ENCODE measurements at regions not wholly inside any gene's neighbourhood (a gene's known extent, or its start where the extent isn't known, plus 50 kb on each side); places are given as distances from the start of the nearest gene placed in this dataset.
"Not testable (repeated sequence)": the region's sequence is repeated elsewhere in the genome, so short reads cannot be mapped to it uniquely, and the experiment has no call there.

GRCh38 chr1:19559641-19560040 lies 74.3 kb upstream of the CAPZB start:
- DNase-seq (ENCODE audit: low read depth): peak; percentile 61
- no peaks in the 10 kb centered on the region for H3K27me3 ChIP-seq (ENCODE audit: control insufficient read depth, insufficient read depth, low read length)
- TF ChIP-seq CTCF (IDR thresholded peaks at IDR 0.05; ENCODE audit: insufficient read depth, low read length, severe bottlenecking): no peak
- no peak for FAIRE-seq
- H3K4me3 ChIP-seq (ENCODE audit: low read depth, low read length): no peak overlapping the region
- H3K36me3 ChIP-seq (ENCODE audit: control insufficient read depth, insufficient read depth, low read length): no peaks in the 10 kb centered on the region

GRCh38 chr1:19557609-19558051 lies 72.3 kb upstream of the CAPZB start:
- no peak for TF ChIP-seq CTCF (IDR thresholded peaks at IDR 0.05; ENCODE audit: insufficient read depth, low read length, severe bottlenecking)
- H3K4me3 ChIP-seq (ENCODE audit: low read depth, low read length): no peak overlapping the region
- no peaks in the 10 kb centered on the region for H3K27me3 ChIP-seq (ENCODE audit: control insufficient read depth, insufficient read depth, low read length)
- no peaks in the 10 kb centered on the region for H3K36me3 ChIP-seq (ENCODE audit: control insufficient read depth, insufficient read depth, low read length)
- FAIRE-seq (no peak), DNase-seq (ENCODE audit: low read depth) (peak; percentile 25)

- FAIRE-seq (no peak), DNase-seq (ENCODE audit: low read depth) (no peak)
- H3K36me3 ChIP-seq (ENCODE audit: control insufficient read depth, insufficient read depth, low read length): no peaks in the 10 kb centered on the region
- H3K27me3 ChIP-seq (ENCODE audit: control insufficient read depth, insufficient read depth, low read length): no peaks in the 10 kb centered on the region
- no peak for TF ChIP-seq CTCF (IDR thresholded peaks at IDR 0.05; ENCODE audit: insufficient read depth, low read length, severe bottlenecking)
- H3K4me3 ChIP-seq (ENCODE audit: low read depth, low read length): no peak overlapping the region
Measured at GRCh38 chr1:19554090-19554489, 68.8 kb upstream of the CAPZB start.

- DNase-seq (ENCODE audit: low read depth) (no peak), FAIRE-seq (peak; percentile 88)
- no peak overlapping the region for H3K4me3 ChIP-seq (ENCODE audit: low read depth, low read length)
- no peaks in the 10 kb centered on the region for H3K27me3 ChIP-seq (ENCODE audit: control insufficient read depth, insufficient read depth, low read length)
- no peak for TF ChIP-seq CTCF (IDR thresholded peaks at IDR 0.05; ENCODE audit: insufficient read depth, low read length, severe bottlenecking)
- H3K36me3 ChIP-seq (ENCODE audit: control insufficient read depth, insufficient read depth, low read length): no peaks in the 10 kb centered on the region
Measured at GRCh38 chr1:19552291-19553010, 67.1 kb upstream of the CAPZB start.

GRCh38 chr1:19551837-19552236 lies 66.5 kb upstream of the CAPZB start:
- DNase-seq (ENCODE audit: low read depth); H3K36me3 ChIP-seq (ENCODE audit: control insufficient read depth, insufficient read depth, low read length); H3K4me3 ChIP-seq (ENCODE audit: low read depth, low read length); FAIRE-seq; H3K27me3 ChIP-seq (ENCODE audit: control insufficient read depth, insufficient read depth, low read length): not testable (repeated sequence)

GRCh38 chr1:19550437-19550836 lies 65.1 kb upstream of the CAPZB start:
- FAIRE-seq: not testable (repeated sequence)

GRCh38 chr1:19547814-19548213 lies 62.5 kb upstream of the CAPZB start:
- no peak overlapping the region for H3K4me3 ChIP-seq (ENCODE audit: low read depth, low read length)
- no peaks in the 10 kb centered on the region for H3K36me3 ChIP-seq (ENCODE audit: control insufficient read depth, insufficient read depth, low read length)
- H3K27me3 ChIP-seq (ENCODE audit: control insufficient read depth, insufficient read depth, low read length): no peaks in the 10 kb centered on the region
- TF ChIP-seq CTCF (IDR thresholded peaks at IDR 0.05; ENCODE audit: insufficient read depth, low read length, severe bottlenecking): no peak
- peak; percentile 27 for DNase-seq (ENCODE audit: low read depth)
- no peak for FAIRE-seq

More at GRCh38 chr1:19550437-19550836, 65.1 kb upstream of the CAPZB start:
- not testable (repeated sequence) for DNase-seq (ENCODE audit: low read depth); H3K27me3 ChIP-seq (ENCODE audit: control insufficient read depth, insufficient read depth, low read length); H3K36me3 ChIP-seq (ENCODE audit: control insufficient read depth, insufficient read depth, low read length); H3K4me3 ChIP-seq (ENCODE audit: low read depth, low read length)
